ENCODE measurements at regions not wholly inside any gene's neighbourhood (a gene's known extent, or its start where the extent isn't known, plus 50 kb on each side); places are given as distances from the start of the nearest gene placed in this dataset.

DNA sequence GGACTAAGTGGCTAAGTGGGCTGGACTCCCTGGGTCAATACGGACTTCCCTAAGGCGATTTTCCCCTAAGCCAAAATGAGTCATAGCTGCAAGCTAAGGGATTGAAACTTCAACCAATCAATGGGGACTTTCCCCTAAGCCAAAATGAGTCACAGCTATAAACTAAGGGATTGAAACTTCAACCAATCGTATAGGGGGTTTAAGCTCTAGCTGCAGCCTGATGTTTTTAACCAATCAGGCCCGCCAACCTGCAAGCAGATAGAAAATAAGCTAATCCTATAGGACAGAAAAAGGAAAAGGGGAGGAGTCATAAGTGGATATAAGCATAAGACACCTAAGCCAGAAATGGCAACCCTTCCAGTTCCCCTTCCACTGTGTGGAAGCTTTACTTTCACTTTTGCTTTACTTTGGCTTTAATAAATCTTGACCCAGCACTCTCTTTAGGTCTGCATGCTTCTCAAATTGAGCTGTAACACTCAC is 655.0 kb upstream of the HS3ST5 start:
- Histone ChIP-seq H3K27me3 (no peaks in the 10 kb centered on the region), H3K4me1 (no peaks in the 10 kb centered on the region), H3K27ac (no peak overlapping the region), H3K4me3 (no peak overlapping the region), H3K36me3 (no peaks in the 10 kb centered on the region), H3K9me3 (no peaks in the 10 kb centered on the region)
- intact Hi-C loops (cut with DNase I), result no loop called here
- DNase-seq, result no peak
- WGBS, 2 donors, result 83 to 86% methylated on average over 4 of the region's 4 CpGs
- TF ChIP-seq, protein P1, sequence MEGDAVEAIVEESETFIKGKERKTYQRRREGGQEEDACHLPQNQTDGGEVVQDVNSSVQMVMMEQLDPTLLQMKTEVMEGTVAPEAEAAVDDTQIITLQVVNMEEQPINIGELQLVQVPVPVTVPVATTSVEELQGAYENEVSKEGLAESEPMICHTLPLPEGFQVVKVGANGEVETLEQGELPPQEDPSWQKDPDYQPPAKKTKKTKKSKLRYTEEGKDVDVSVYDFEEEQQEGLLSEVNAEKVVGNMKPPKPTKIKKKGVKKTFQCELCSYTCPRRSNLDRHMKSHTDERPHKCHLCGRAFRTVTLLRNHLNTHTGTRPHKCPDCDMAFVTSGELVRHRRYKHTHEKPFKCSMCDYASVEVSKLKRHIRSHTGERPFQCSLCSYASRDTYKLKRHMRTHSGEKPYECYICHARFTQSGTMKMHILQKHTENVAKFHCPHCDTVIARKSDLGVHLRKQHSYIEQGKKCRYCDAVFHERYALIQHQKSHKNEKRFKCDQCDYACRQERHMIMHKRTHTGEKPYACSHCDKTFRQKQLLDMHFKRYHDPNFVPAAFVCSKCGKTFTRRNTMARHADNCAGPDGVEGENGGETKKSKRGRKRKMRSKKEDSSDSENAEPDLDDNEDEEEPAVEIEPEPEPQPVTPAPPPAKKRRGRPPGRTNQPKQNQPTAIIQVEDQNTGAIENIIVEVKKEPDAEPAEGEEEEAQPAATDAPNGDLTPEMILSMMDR (IDR thresholded peaks at IDR 0.05), result no peak
- TF ChIP-seq POLR2AphosphoS5 (IDR thresholded peaks at IDR 0.05) (no peak), POLR2A (IDR thresholded peaks at IDR 0.05) (no peak), EP300 (IDR thresholded peaks at IDR 0.05) (no peak)

DNA sequence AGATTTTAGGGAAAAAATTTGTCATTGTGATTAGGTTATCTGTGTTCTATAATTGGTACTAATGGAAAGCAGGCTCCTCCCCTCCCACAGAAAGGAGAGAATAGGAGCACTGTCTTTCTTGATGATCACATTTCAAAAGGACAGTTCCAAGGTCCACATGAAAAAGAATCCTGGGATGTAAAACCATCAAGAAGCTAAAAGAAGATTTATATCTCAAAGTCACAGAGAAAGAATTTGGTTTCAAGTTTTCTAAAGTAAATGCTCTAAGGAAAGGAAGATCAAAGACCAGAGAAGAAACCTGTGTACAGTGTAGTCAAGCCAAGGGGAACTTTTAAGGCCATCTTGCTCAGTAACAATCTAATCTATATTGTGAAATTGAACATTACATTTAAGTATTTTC is 652.7 kb upstream of the HS3ST5 start:
- no peaks in the 10 kb centered on the region for H3K36me3 ChIP-seq
- no peaks in the 10 kb centered on the region for H3K27me3 ChIP-seq
- no peaks in the 10 kb centered on the region for H3K4me1 ChIP-seq
- no peak for DNase-seq
- intact Hi-C loops (cut with DNase I), result no loop called here
- H3K9me3 ChIP-seq, result no peaks in the 10 kb centered on the region
- TF ChIP-seq, protein P1 (IDR thresholded peaks at IDR 0.05), result no peak
- TF ChIP-seq POLR2A (IDR thresholded peaks at IDR 0.05) (no peak), EP300 (IDR thresholded peaks at IDR 0.05) (no peak), POLR2AphosphoS5 (IDR thresholded peaks at IDR 0.05) (no peak)
- H3K27ac ChIP-seq, result no peak overlapping the region
- H3K4me3 ChIP-seq, result no peak overlapping the region

DNA sequence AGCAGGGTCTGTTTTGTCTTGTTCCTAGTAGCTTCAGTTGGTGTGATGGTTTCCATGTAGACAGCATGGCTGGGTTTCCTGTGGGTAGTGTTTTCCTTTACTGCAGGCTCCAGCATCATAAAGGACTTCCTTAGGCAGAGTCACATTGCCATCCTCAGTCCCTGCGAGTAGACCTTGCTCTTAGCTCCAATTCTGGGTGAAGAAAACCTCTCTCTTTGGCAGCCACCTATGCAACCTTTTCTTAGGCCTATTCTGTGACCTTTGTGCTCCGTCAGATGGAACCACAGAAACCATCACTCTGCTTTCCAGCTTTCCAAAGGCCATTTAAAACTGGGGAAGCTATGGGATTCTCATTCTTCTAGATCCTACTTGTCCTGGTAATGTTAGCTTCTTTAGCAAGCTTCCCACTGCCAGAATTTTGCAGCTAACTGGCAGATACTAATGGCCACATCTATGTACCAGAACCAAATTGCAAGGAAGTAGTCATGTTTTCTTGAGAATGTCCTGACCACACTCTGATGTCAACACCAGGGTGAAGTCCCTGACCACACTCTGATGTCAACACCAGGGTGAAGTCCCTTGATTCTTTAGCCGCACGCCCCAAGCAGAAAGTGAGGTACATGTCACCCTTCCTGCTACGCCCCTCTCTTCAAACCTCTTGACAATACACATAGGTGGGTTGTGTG is 646.6 kb upstream of the HS3ST5 start:
- TF ChIP-seq, protein P1 (IDR thresholded peaks at IDR 0.05), result no peak
- TF ChIP-seq POLR2A (IDR thresholded peaks at IDR 0.05) (no peak), EP300 (IDR thresholded peaks at IDR 0.05) (no peak)
- Histone ChIP-seq H3K4me1 (no peaks in the 10 kb centered on the region), H3K27me3 (no peaks in the 10 kb centered on the region), H3K27ac (no peak overlapping the region), H3K4me3 (no peak overlapping the region), H3K9me3 (no peaks in the 10 kb centered on the region), H3K36me3 (no peaks in the 10 kb centered on the region)
- 80 to 82% methylated on average over 5 of the region's 5 CpGs for WGBS, 2 donors
- DNase-seq, result no peak
- intact Hi-C loops (cut with DNase I), result no loop called here

DNA sequence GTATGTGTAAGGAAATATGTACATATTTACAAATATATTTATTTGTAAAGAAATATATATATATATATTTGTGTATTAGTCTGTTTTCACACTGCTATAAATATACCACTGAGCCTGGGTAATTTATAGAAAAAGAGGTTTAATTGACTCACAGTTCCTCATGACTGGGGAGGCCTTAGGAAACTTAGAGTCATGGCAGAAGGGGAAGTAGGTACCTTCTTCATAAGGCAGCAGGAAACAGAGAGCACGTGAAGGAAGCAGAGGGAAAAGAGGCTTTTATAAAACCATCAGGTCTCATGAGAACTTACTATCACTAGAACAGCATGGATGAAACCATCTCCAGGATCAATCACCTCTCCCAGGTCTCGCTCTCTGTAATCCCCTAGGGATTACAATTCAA is 644.5 kb upstream of the HS3ST5 start:
- Histone ChIP-seq H3K27ac (no peak overlapping the region), H3K27me3 (no peaks in the 10 kb centered on the region), H3K9me3 (no peaks in the 10 kb centered on the region), H3K36me3 (no peaks in the 10 kb centered on the region), H3K4me3 (no peak overlapping the region), H3K4me1 (no peaks in the 10 kb centered on the region)
- 59 to 79% methylated on average over 2 of the region's 2 CpGs for WGBS, 2 donors
- no peak for DNase-seq
- intact Hi-C loops (cut with DNase I), result no loop called here
- no peak for TF ChIP-seq POLR2AphosphoS5 (IDR thresholded peaks at IDR 0.05)
- TF ChIP-seq, protein P1 (IDR thresholded peaks at IDR 0.05), result no peak
- TF ChIP-seq EP300 (IDR thresholded peaks at IDR 0.05), result no peak
- no peak for TF ChIP-seq POLR2A (IDR thresholded peaks at IDR 0.05)

DNA sequence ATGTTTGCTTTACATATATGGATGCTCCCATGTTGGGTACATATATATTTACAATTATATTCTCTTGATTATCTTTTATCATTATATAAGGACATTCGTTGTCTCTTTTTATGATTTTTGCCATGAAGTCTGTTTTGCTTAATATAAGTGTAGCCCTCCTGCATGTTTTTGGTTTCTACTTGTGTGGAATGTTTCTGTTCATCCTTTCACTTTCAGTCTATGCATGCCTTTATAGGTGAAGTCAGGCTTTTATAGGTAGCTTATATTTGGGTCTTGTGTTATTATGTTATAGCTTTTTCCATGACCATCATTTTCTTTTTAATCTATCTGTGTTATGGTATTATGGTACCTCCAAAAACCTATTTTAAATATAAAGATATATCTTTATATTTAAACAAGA is 612.5 kb upstream of the HS3ST5 start:
- no peak overlapping the region for H3K4me3 ChIP-seq
- H3K36me3 ChIP-seq, result no peaks in the 10 kb centered on the region
- TF ChIP-seq POLR2AphosphoS5 (IDR thresholded peaks at IDR 0.05), result no peak
- TF ChIP-seq POLR2A (IDR thresholded peaks at IDR 0.05), result no peak
- no peak for TF ChIP-seq EP300 (IDR thresholded peaks at IDR 0.05)
- TF ChIP-seq, protein P1 (IDR thresholded peaks at IDR 0.05), result no peak
- intact Hi-C loops (cut with DNase I), result no loop called here
- WGBS, 2 donors, result 0 to 67% methylated on average over 1 of the region's 1 CpG
- no peaks in the 10 kb centered on the region for H3K9me3 ChIP-seq
- H3K27ac ChIP-seq, result no peak overlapping the region
- DNase-seq, result no peak
- no peaks in the 10 kb centered on the region for H3K27me3 ChIP-seq
- H3K4me1 ChIP-seq, result no peaks in the 10 kb centered on the region
